Endothelial cell (in vitro differentiated cells): ENCODE measurements at regions not wholly inside any gene's neighbourhood (a gene's known extent, or its start where the extent isn't known, plus 50 kb on each side); places are given as distances from the start of the nearest gene placed in this dataset.
"Not testable (repeated sequence)": the region's sequence is repeated elsewhere in the genome, so short reads cannot be mapped to it uniquely, and the experiment has no call there.

Source experiments
- DNase-seq: peaks from one replicate; pipeline ENCODE4 v3.0.0; 2021; ENCODE audit warnings: low spot score
- H3K27ac Mint-ChIP-seq: one replicate; pipeline ENCODE4 v1.8.0; 2021; ENCODE audit warnings: mixed read lengths, inconsistent platforms; ENCODE audit not compliant: unreplicated experiment
- H3K27me3 Mint-ChIP-seq: one replicate; pipeline ENCODE4 v1.8.0; 2021; ENCODE audit warnings: mild to moderate bottlenecking, moderate library complexity, mixed read lengths, inconsistent platforms; ENCODE audit not compliant: unreplicated experiment
- H3K36me3 Mint-ChIP-seq: one replicate; pipeline ENCODE4 v1.8.0; 2021; ENCODE audit warnings: mild to moderate bottlenecking, low read depth, mixed read lengths, inconsistent platforms; ENCODE audit not compliant: unreplicated experiment
- H3K4me1 Mint-ChIP-seq: one replicate; pipeline ENCODE4 v1.8.0; 2021; ENCODE audit warnings: mild to moderate bottlenecking, mixed read lengths, inconsistent platforms; ENCODE audit not compliant: unreplicated experiment
- H3K4me3 Mint-ChIP-seq: one replicate; pipeline ENCODE4 v1.8.0; 2021; ENCODE audit warnings: mild to moderate bottlenecking, mixed read lengths, inconsistent platforms; ENCODE audit not compliant: unreplicated experiment
- H3K9me3 Mint-ChIP-seq: one replicate; pipeline ENCODE4 v1.8.0; 2021; ENCODE audit warnings: mixed read lengths, inconsistent platforms; ENCODE audit not compliant: unreplicated experiment
- CTCF ChIP-seq: fragments of 200-600 bp; sonication (generic); IDR thresholded peaks from one replicate; pipeline ENCODE4 v1.5.0; 2021; ENCODE audit warnings: antibody characterized with exemption; ENCODE audit not compliant: unreplicated experiment

GRCh38 chr21:20207335-20207734 lies 790.9 kb upstream of the NCAM2 start:
- Mint-ChIP-seq H3K4me3 (no peak overlapping the region), H3K9me3 (no peaks in the 10 kb centered on the region), H3K4me1 (no peaks in the 10 kb centered on the region), H3K27ac (no peak overlapping the region), H3K27me3 (no peaks in the 10 kb centered on the region), H3K36me3 (no peaks in the 10 kb centered on the region)
- TF ChIP-seq CTCF, result no peak
- no peak for DNase-seq

- no peak overlapping the region for H3K4me3 Mint-ChIP-seq
- H3K27me3 Mint-ChIP-seq, result peaks cover 3% of the 10 kb centered on the region
- no peak overlapping the region for H3K27ac Mint-ChIP-seq
- no peak for TF ChIP-seq CTCF
- H3K36me3 Mint-ChIP-seq, result no peaks in the 10 kb centered on the region
- H3K9me3 Mint-ChIP-seq, result no peaks in the 10 kb centered on the region
- DNase-seq, result no peak
- no peaks in the 10 kb centered on the region for H3K4me1 Mint-ChIP-seq
Observed at GRCh38 chr21:20215959-20216358, 782.2 kb upstream of the NCAM2 start.

GRCh38 chr21:20220586-20220985 lies 777.6 kb upstream of the NCAM2 start:
- Mint-ChIP-seq H3K9me3 (no peaks in the 10 kb centered on the region), H3K4me3 (no peak overlapping the region), H3K36me3 (no peaks in the 10 kb centered on the region), H3K27me3 (peaks cover 3% of the 10 kb centered on the region), H3K4me1 (no peaks in the 10 kb centered on the region), H3K27ac (no peak overlapping the region)
- no peak for TF ChIP-seq CTCF
- no peak for DNase-seq

GRCh38 chr21:20221981-20222380 lies 776.2 kb upstream of the NCAM2 start:
- H3K27me3 Mint-ChIP-seq, H3K9me3 Mint-ChIP-seq, H3K36me3 Mint-ChIP-seq, H3K4me3 Mint-ChIP-seq, DNase-seq, H3K4me1 Mint-ChIP-seq, H3K27ac Mint-ChIP-seq: not testable (repeated sequence)

GRCh38 chr21:20236649-20237048 lies 761.6 kb upstream of the NCAM2 start:
- not testable (repeated sequence) for H3K36me3 Mint-ChIP-seq, DNase-seq, H3K4me1 Mint-ChIP-seq, H3K4me3 Mint-ChIP-seq, H3K9me3 Mint-ChIP-seq, H3K27me3 Mint-ChIP-seq, H3K27ac Mint-ChIP-seq

GRCh38 chr21:20249401-20249800 lies 748.8 kb upstream of the NCAM2 start:
- Mint-ChIP-seq H3K36me3 (no peaks in the 10 kb centered on the region), H3K27ac (no peak overlapping the region), H3K27me3 (no peaks in the 10 kb centered on the region), H3K4me1 (peaks cover 8% of the 10 kb centered on the region), H3K4me3 (no peak overlapping the region), H3K9me3 (no peaks in the 10 kb centered on the region)
- no peak for DNase-seq
- TF ChIP-seq CTCF, result no peak
